MCF 10A (cell line): ENCODE measurements at regions not wholly inside any gene's neighbourhood (a gene's known extent, or its start where the extent isn't known, plus 50 kb on each side); places are given as distances from the start of the nearest gene placed in this dataset.

ENCODE experiments used
- BruUV-seq: library from RNA; stranded (reverse); fragments of 400-500 nt; replicated peaks from 2 replicates; lab custom pipeline; 2021; lab: Mats Ljungman, UMichigan
- CTCF ChIA-PET: fragments of 300-600 bp; sonication (Branson Sonifier 250); formaldehyde crosslinking; extraction: SDS; loops from one replicate; lab custom pipeline; 2021; ENCODE audit warnings: antibody characterized with exemption, inconsistent platforms; lab: Yijun Ruan, JAX
- POLR2A ChIA-PET: fragments of 300-600, 350-650 bp; sonication (Branson Sonifier 250); formaldehyde crosslinking; extraction: SDS; loops from one replicate; lab custom pipeline; 2020; ENCODE audit warnings: antibody characterized with exemption, inconsistent platforms; lab: Yijun Ruan, JAX
- DNase-seq: peaks from one replicate; pipeline ENCODE4 v3.0.0-alpha.2; 2018; ENCODE audit not compliant: unreplicated experiment
- H3K27ac Mint-ChIP-seq: one replicate; pipeline ENCODE4 v1.8.0; 2022; ENCODE audit warnings: mild to moderate bottlenecking, low read depth, mixed read lengths; ENCODE audit not compliant: unreplicated experiment
- H3K27me3 Mint-ChIP-seq: one replicate; pipeline ENCODE4 v1.8.0; 2022; ENCODE audit warnings: mixed read lengths; ENCODE audit not compliant: insufficient read depth, unreplicated experiment
- H3K36me3 Mint-ChIP-seq: one replicate; pipeline ENCODE4 v1.8.0; 2022; ENCODE audit warnings: mild to moderate bottlenecking, moderate library complexity, mixed read lengths; ENCODE audit not compliant: insufficient read depth, unreplicated experiment
- H3K4me1 Mint-ChIP-seq: one replicate; pipeline ENCODE4 v1.8.0; 2022; ENCODE audit warnings: mixed read lengths; ENCODE audit not compliant: insufficient read depth, unreplicated experiment
- H3K4me3 Mint-ChIP-seq: one replicate; pipeline ENCODE4 v1.8.0; 2022; ENCODE audit warnings: mild to moderate bottlenecking, moderate library complexity, mixed read lengths; ENCODE audit not compliant: unreplicated experiment
- H3K9me3 Mint-ChIP-seq: one replicate; pipeline ENCODE4 v1.8.0; 2022; ENCODE audit warnings: mixed read lengths; ENCODE audit not compliant: unreplicated experiment
- CTCF ChIP-seq: fragments of 200-600 bp; IDR thresholded peaks from one replicate; pipeline ENCODE4 v1.8.0; 2022; ENCODE audit warnings: antibody characterized with exemption, mild to moderate bottlenecking; ENCODE audit not compliant: unreplicated experiment
- intact Hi-C: fragments of 100-400 bp; cut with micrococcal nuclease; formaldehyde crosslinking; loops from 2 replicates; pipeline ENCODE4 v1.14.1; 2022

- Mint-ChIP-seq H3K4me1 (no peaks in the 10 kb centered on the region), H3K4me3 (no peak overlapping the region), H3K27ac (no peak overlapping the region), H3K36me3 (peaks cover 1% of the 10 kb centered on the region), H3K9me3 (no peaks in the 10 kb centered on the region), H3K27me3 (peaks cover 6% of the 10 kb centered on the region)
- no peak for TF ChIP-seq CTCF
- intact Hi-C loops = no loop called here
- BruUV-seq = no TSS peak
- POLR2A ChIA-PET = interaction anchor here (0.7 kb wide), 1 partner anchor 343 kb away, joined by 3 read pairs; no protein-coding TSS in a partner anchor
- CTCF ChIA-PET = interaction anchor here (0.5 to 1.5 kb wide), 3 partner anchors 42 to 192 kb away, joined by 4 to 7 read pairs (median 4); no protein-coding TSS in a partner anchor
- DNase-seq = no peak
Measured at GRCh38 chr9:32015795-32016194, 368.6 kb upstream of the ACO1 start.

- no peak overlapping the region for H3K27ac Mint-ChIP-seq
- no peaks in the 10 kb centered on the region for H3K36me3 Mint-ChIP-seq
- peaks cover 67% of the 10 kb centered on the region for H3K27me3 Mint-ChIP-seq
- no peak overlapping the region for H3K4me3 Mint-ChIP-seq
- peaks cover 8% of the 10 kb centered on the region for H3K4me1 Mint-ChIP-seq
- no peaks in the 10 kb centered on the region for H3K9me3 Mint-ChIP-seq
- DNase-seq = no peak
- BruUV-seq = no TSS peak
- no peak for TF ChIP-seq CTCF
- intact Hi-C loops = no loop called here
- CTCF ChIA-PET = no interaction called here
- POLR2A ChIA-PET = interaction anchor here (0.7 kb wide), 1 partner anchor 29 kb away, joined by 3 read pairs; no protein-coding TSS in a partner anchor
Measured at GRCh38 chr9:32045513-32045912, 338.9 kb upstream of the ACO1 start.

GRCh38 chr9:32067261-32067660 lies 317.2 kb upstream of the ACO1 start:
- H3K4me3 Mint-ChIP-seq = no peak overlapping the region
- peaks cover 69% of the 10 kb centered on the region for H3K27me3 Mint-ChIP-seq
- H3K9me3 Mint-ChIP-seq = no peaks in the 10 kb centered on the region
- intact Hi-C loops = no loop called here
- no peak overlapping the region for H3K27ac Mint-ChIP-seq
- ChIA-PET POLR2A (no interaction called here), CTCF (no interaction called here)
- DNase-seq = no peak
- TF ChIP-seq CTCF = no peak
- BruUV-seq = no TSS peak
- no peaks in the 10 kb centered on the region for H3K4me1 Mint-ChIP-seq
- no peaks in the 10 kb centered on the region for H3K36me3 Mint-ChIP-seq

- no peaks in the 10 kb centered on the region for H3K4me1 Mint-ChIP-seq
- BruUV-seq = no TSS peak
- no peaks in the 10 kb centered on the region for H3K9me3 Mint-ChIP-seq
- H3K36me3 Mint-ChIP-seq = no peaks in the 10 kb centered on the region
- ChIA-PET POLR2A (no interaction called here), CTCF (interaction anchor here (0.5 to 3.0 kb wide), 17 partner anchors 8 to 1056 kb away, joined by 3 to 10 read pairs (median 3); no protein-coding TSS in a partner anchor)
- no peak overlapping the region for H3K4me3 Mint-ChIP-seq
- H3K27me3 Mint-ChIP-seq = peaks cover 71% of the 10 kb centered on the region
- intact Hi-C loops = no loop called here
- H3K27ac Mint-ChIP-seq = no peak overlapping the region
- peak; percentile 28 for DNase-seq
- TF ChIP-seq CTCF = peak; percentile 38
Measured at GRCh38 chr9:32069169-32069813, 315.2 kb upstream of the ACO1 start.
